ENCODE measurements at regions not wholly inside any gene's neighbourhood (a gene's known extent, or its start where the extent isn't known, plus 50 kb on each side); places are given as distances from the start of the nearest gene placed in this dataset.
"Not testable (repeated sequence)": the region's sequence is repeated elsewhere in the genome, so short reads cannot be mapped to it uniquely, and the experiment has no call there.

DNA sequence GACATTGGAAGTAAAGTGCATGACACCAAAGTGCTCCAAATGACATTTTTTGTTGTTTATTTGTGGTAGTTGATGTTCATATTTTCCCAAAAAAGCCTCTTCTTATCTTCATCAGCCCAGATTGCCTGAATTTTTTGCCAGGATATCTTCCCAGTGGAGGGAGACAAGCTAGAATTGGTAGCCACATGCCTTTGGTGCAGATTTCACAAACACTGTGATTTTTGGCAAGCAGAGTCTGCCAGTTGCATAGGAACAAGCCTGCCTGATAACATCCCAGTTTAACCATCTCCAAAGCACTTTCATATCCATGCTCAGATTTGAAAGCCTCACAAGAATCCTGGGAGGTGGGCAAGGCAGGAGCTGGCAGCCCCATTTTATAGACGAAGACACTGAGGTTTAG, 102.3 kb upstream of the SYT13 start:
- no peaks in the 10 kb centered on the region for H3K9me3 ChIP-seq (ENCODE audit: control insufficient read depth, insufficient read depth, low read depth, low read length)
- TF ChIP-seq SIN3A (IDR thresholded peaks at IDR 0.05; ENCODE audit: borderline replicate concordance, insufficient read depth, low read depth, low read length) (no peak), TCF7L2 (IDR thresholded peaks at IDR 0.05; ENCODE audit: low read depth, low read length) (no peak), POLR2AphosphoS5 (IDR thresholded peaks at IDR 0.05; ENCODE audit: low read depth, low read length) (no peak)
- TF ChIP-seq, protein P1, sequence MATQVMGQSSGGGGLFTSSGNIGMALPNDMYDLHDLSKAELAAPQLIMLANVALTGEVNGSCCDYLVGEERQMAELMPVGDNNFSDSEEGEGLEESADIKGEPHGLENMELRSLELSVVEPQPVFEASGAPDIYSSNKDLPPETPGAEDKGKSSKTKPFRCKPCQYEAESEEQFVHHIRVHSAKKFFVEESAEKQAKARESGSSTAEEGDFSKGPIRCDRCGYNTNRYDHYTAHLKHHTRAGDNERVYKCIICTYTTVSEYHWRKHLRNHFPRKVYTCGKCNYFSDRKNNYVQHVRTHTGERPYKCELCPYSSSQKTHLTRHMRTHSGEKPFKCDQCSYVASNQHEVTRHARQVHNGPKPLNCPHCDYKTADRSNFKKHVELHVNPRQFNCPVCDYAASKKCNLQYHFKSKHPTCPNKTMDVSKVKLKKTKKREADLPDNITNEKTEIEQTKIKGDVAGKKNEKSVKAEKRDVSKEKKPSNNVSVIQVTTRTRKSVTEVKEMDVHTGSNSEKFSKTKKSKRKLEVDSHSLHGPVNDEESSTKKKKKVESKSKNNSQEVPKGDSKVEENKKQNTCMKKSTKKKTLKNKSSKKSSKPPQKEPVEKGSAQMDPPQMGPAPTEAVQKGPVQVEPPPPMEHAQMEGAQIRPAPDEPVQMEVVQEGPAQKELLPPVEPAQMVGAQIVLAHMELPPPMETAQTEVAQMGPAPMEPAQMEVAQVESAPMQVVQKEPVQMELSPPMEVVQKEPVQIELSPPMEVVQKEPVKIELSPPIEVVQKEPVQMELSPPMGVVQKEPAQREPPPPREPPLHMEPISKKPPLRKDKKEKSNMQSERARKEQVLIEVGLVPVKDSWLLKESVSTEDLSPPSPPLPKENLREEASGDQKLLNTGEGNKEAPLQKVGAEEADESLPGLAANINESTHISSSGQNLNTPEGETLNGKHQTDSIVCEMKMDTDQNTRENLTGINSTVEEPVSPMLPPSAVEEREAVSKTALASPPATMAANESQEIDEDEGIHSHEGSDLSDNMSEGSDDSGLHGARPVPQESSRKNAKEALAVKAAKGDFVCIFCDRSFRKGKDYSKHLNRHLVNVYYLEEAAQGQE (IDR thresholded peaks at IDR 0.05; ENCODE audit: insufficient read depth in 1 of 2, low read depth in 2 of 2, low read length in 1 of 2): no peak
- TF ChIP-seq, protein P2, sequence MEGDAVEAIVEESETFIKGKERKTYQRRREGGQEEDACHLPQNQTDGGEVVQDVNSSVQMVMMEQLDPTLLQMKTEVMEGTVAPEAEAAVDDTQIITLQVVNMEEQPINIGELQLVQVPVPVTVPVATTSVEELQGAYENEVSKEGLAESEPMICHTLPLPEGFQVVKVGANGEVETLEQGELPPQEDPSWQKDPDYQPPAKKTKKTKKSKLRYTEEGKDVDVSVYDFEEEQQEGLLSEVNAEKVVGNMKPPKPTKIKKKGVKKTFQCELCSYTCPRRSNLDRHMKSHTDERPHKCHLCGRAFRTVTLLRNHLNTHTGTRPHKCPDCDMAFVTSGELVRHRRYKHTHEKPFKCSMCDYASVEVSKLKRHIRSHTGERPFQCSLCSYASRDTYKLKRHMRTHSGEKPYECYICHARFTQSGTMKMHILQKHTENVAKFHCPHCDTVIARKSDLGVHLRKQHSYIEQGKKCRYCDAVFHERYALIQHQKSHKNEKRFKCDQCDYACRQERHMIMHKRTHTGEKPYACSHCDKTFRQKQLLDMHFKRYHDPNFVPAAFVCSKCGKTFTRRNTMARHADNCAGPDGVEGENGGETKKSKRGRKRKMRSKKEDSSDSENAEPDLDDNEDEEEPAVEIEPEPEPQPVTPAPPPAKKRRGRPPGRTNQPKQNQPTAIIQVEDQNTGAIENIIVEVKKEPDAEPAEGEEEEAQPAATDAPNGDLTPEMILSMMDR (IDR thresholded peaks at IDR 0.05): no peak
- DNase-seq (ENCODE audit: low read depth, low spot score) (no peak), ATAC-seq (no peak)
- no peak overlapping the region for H3K4me3 ChIP-seq (ENCODE audit: low read depth in 2 of 2, low read length in 2 of 2)
- H3K27me3 ChIP-seq (ENCODE audit: control insufficient read depth, insufficient read depth, low read length): peaks cover 2% of the 10 kb centered on the region; the same call in 1 of the 2 replicates
- ChIA-PET CTCF (no interaction called here), POLR2A (no interaction called here)
- no peaks in the 10 kb centered on the region for H3K4me1 ChIP-seq (ENCODE audit: control insufficient read depth, insufficient read depth, low read length)
- no peaks in the 10 kb centered on the region for H3K36me3 ChIP-seq (ENCODE audit: control insufficient read depth, insufficient read depth, low read length)
- H3K27ac ChIP-seq (ENCODE audit: low read length): no peak overlapping the region
- BruUV-seq (replicated peaks): no TSS peak
- in situ Hi-C loops (cut with HindIII; ENCODE audit: low pct_unique_long_range_greater_than_20kb, low sequenced_read_pairs) (no loop called here), intact Hi-C loops (cut with micrococcal nuclease; ENCODE audit: unreplicated experiment) (no loop called here)

DNA sequence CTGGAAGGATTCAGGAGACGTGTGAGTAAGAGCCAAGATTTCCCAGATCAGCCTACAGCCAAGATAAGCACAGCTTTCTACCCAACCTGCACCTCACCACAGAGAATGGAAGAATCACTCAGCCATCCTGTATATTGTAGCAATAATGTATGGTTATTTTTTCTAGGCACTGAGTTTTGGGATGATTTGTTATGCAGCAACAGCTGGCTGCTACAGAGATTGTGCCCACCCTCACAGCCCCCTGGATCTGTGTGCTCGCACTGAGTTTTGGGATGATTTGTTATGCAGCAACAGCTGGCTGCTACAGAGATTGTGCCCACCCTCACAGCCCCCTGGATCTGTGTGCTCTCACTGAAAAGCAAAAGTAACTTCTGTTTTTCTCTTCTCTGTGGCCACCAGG, 101.7 kb upstream of the SYT13 start:
- POLR2A ChIA-PET; H3K27ac ChIP-seq (ENCODE audit: low read length); intact Hi-C loops (cut with micrococcal nuclease; ENCODE audit: unreplicated experiment); H3K9me3 ChIP-seq (ENCODE audit: control insufficient read depth, insufficient read depth, low read depth, low read length); DNase-seq (ENCODE audit: low read depth, low spot score); in situ Hi-C loops (cut with HindIII; ENCODE audit: low pct_unique_long_range_greater_than_20kb, low sequenced_read_pairs); BruUV-seq (replicated peaks); H3K4me1 ChIP-seq (ENCODE audit: control insufficient read depth, insufficient read depth, low read length); H3K27me3 ChIP-seq (ENCODE audit: control insufficient read depth, insufficient read depth, low read length); H3K36me3 ChIP-seq (ENCODE audit: control insufficient read depth, insufficient read depth, low read length); ATAC-seq; H3K4me3 ChIP-seq (ENCODE audit: low read depth in 2 of 2, low read length in 2 of 2); CTCF ChIA-PET: not testable (repeated sequence)

DNA sequence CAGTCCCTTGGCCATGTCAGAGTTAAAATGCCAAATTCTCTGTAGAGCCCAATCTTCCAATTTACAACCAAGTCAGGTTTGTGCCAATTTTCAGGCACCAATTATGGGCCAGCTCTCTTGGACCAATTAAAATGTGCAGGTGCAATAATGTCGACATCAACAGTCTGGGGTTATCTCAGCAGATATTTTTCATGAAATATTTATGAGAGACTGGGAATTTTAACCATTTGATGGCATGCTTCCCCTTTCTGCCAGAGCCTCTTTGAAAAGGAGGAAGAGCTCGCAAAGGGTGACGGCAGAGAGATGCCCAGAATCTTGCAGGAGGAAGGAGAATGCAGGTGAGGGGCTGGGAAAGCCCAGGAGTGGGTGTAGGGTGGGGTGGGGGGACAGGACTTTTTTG, 100.8 kb upstream of the SYT13 start:
- DNase-seq (ENCODE audit: low read depth, low spot score) (no peak), ATAC-seq (no peak)
- no peaks in the 10 kb centered on the region for H3K36me3 ChIP-seq (ENCODE audit: control insufficient read depth, insufficient read depth, low read length)
- peaks cover 2% of the 10 kb centered on the region; the same call in 1 of the 2 replicates for H3K27me3 ChIP-seq (ENCODE audit: control insufficient read depth, insufficient read depth, low read length)
- no peak overlapping the region for H3K27ac ChIP-seq (ENCODE audit: low read length)
- CTCF ChIA-PET: no interaction called here
- H3K9me3 ChIP-seq (ENCODE audit: control insufficient read depth, insufficient read depth, low read depth, low read length): no peaks in the 10 kb centered on the region
- no peaks in the 10 kb centered on the region for H3K4me1 ChIP-seq (ENCODE audit: control insufficient read depth, insufficient read depth, low read length)
- H3K4me3 ChIP-seq (ENCODE audit: low read depth in 2 of 2, low read length in 2 of 2): no peak overlapping the region
- BruUV-seq (replicated peaks): no TSS peak
- POLR2A ChIA-PET: no interaction called here
- TF ChIP-seq, protein P2 (IDR thresholded peaks at IDR 0.05): no peak
- TF ChIP-seq, protein P1 (IDR thresholded peaks at IDR 0.05; ENCODE audit: insufficient read depth in 1 of 2, low read depth in 2 of 2, low read length in 1 of 2): no peak
- TF ChIP-seq POLR2AphosphoS5 (IDR thresholded peaks at IDR 0.05; ENCODE audit: low read depth, low read length) (no peak), TCF7L2 (IDR thresholded peaks at IDR 0.05; ENCODE audit: low read depth, low read length) (no peak), SIN3A (IDR thresholded peaks at IDR 0.05; ENCODE audit: borderline replicate concordance, insufficient read depth, low read depth, low read length) (no peak)
- intact Hi-C loops (cut with micrococcal nuclease; ENCODE audit: unreplicated experiment): no loop called here
- in situ Hi-C loops (cut with HindIII; ENCODE audit: low pct_unique_long_range_greater_than_20kb, low sequenced_read_pairs): no loop called here

All from Panc1 (cell line).